Mesendoderm (in vitro differentiated cells): ENCODE measurements at regions not wholly inside any gene's neighbourhood (a gene's known extent, or its start where the extent isn't known, plus 50 kb on each side); places are given as distances from the start of the nearest gene placed in this dataset.
A peak's percentile ranks its signal among the peaks of the same experiment; 100 is the strongest.

Source experiments
- DNase-seq: peaks from one replicate; pipeline ENCODE4 v3.0.0; 2013
- H2AK5ac ChIP-seq: 2 replicates; pipeline ENCODE4 v1.6.1; 2013; ENCODE audit warnings: low read length, inconsistent platforms
- H2BK120ac ChIP-seq: 2 replicates; pipeline ENCODE4 v1.6.1; 2013; ENCODE audit warnings: low read depth, mild to moderate bottlenecking, low read length, moderate library complexity, mixed read lengths
- H2BK15ac ChIP-seq: replicated peaks from 2 replicates; pipeline ENCODE4 v1.6.1; 2013; ENCODE audit warnings: low read depth, mild to moderate bottlenecking, moderate library complexity
- H2BK5ac ChIP-seq: 2 replicates; pipeline ENCODE4 v1.6.1; 2013; ENCODE audit warnings: low read length, inconsistent platforms
- H3K18ac ChIP-seq: 2 replicates; pipeline ENCODE4 v1.6.1; 2013; ENCODE audit warnings: mild to moderate bottlenecking, low read length, mixed read lengths
- H3K23ac ChIP-seq: one replicate; pipeline ENCODE4 v1.6.1; 2013; ENCODE audit warnings: low read length
- H3K27ac ChIP-seq: 2 replicates; pipeline ENCODE4 v1.5.1; 2013; ENCODE audit warnings: low read depth, mild to moderate bottlenecking, inconsistent platforms, low read length, moderate library complexity
- H3K27me3 ChIP-seq: 2 replicates; pipeline ENCODE4 v1.6.1; 2013; ENCODE audit warnings: low read length, control low read depth, mild to moderate bottlenecking, inconsistent platforms; ENCODE audit not compliant: insufficient read depth, poor library complexity
- H3K36me3 ChIP-seq: 2 replicates; pipeline ENCODE4 v1.6.1; 2013; ENCODE audit warnings: low read length, inconsistent platforms; ENCODE audit not compliant: control insufficient read depth, insufficient read depth
- H3K4ac ChIP-seq: one replicate; pipeline ENCODE4 v1.6.1; 2013; ENCODE audit warnings: low read depth, mild to moderate bottlenecking, low read length, moderate library complexity
- H3K4me1 ChIP-seq: 2 replicates; pipeline ENCODE4 v1.6.1; 2013; ENCODE audit warnings: low read depth, low read length, inconsistent platforms; ENCODE audit not compliant: control insufficient read depth
- H3K4me2 ChIP-seq: 2 replicates; pipeline ENCODE4 v1.6.1; 2013; ENCODE audit warnings: low read length
- H3K4me3 ChIP-seq: 2 replicates; pipeline ENCODE4 v1.5.1; 2013; ENCODE audit warnings: mild to moderate bottlenecking, low read length
- H3K56ac ChIP-seq: one replicate; pipeline ENCODE4 v1.6.1; 2013; ENCODE audit warnings: low read length
- H3K79me1 ChIP-seq: 2 replicates; pipeline ENCODE4 v1.6.1; 2013; ENCODE audit warnings: low read length, inconsistent platforms
- H3K79me2 ChIP-seq: 2 replicates; pipeline ENCODE4 v1.6.1; 2013; ENCODE audit warnings: mild to moderate bottlenecking, low read length; ENCODE audit not compliant: control insufficient read depth, insufficient read depth
- H3K9ac ChIP-seq: 2 replicates; pipeline ENCODE4 v1.6.1; 2013; ENCODE audit warnings: low read length, inconsistent platforms
- H4K5ac ChIP-seq: one replicate; pipeline ENCODE4 v1.6.1; 2013; ENCODE audit warnings: low read length
- H4K8ac ChIP-seq: one replicate; pipeline ENCODE4 v1.6.1; 2013; ENCODE audit warnings: low read depth, mild to moderate bottlenecking, control low read depth, low read length, moderate library complexity
- WGBS: extraction: QIAGEN DNeasy Blood & Tissue Kit; methylation state at CpG from one replicate; pipeline ENCODE4 v1.1.7; 2013; ENCODE audit warnings: low lambda C conversion rate, missing lambda C conversion rate; ENCODE audit not compliant: insufficient coverage; ENCODE audit errors: extremely low coverage; 5-methylcytosine and 5-hydroxymethylcytosine counted together

- H3K23ac ChIP-seq = no peak overlapping the region
- no peak overlapping the region for H2BK5ac ChIP-seq
- H3K4me3 ChIP-seq = no peak overlapping the region
- H3K79me2 ChIP-seq = no peaks in the 10 kb centered on the region
- no peak overlapping the region for H4K5ac ChIP-seq
- no peak overlapping the region for H3K4ac ChIP-seq
- H3K9ac ChIP-seq = no peak overlapping the region
- no peaks in the 10 kb centered on the region for H3K36me3 ChIP-seq
- no peak overlapping the region for H2AK5ac ChIP-seq
- no peaks in the 10 kb centered on the region for H3K27me3 ChIP-seq
- H3K79me1 ChIP-seq = no peaks in the 10 kb centered on the region
- H2BK15ac ChIP-seq = no peak overlapping the region
- no peak overlapping the region for H3K4me2 ChIP-seq
- no CpG with 5 or more reads among the region's 10 CpGs for WGBS
- H3K4me1 ChIP-seq = no peaks in the 10 kb centered on the region
- no peak overlapping the region for H2BK120ac ChIP-seq
- no peak overlapping the region for H3K27ac ChIP-seq
- H4K8ac ChIP-seq = no peak overlapping the region
- DNase-seq = no peak
- no peak overlapping the region for H3K18ac ChIP-seq
- H3K56ac ChIP-seq = no peak overlapping the region
These were observed 223.7 kb upstream of the DYNLRB2 start for GRCh38 chr16:80317116-80317515.

- H3K4ac ChIP-seq = no peak overlapping the region
- no CpG with 5 or more reads among the region's 4 CpGs for WGBS
These were observed 226.8 kb upstream of the DYNLRB2 start for GRCh38 chr16:80314042-80314441.

GRCh38 chr16:80309178-80309577, 231.6 kb upstream of the DYNLRB2 start:
- Histone ChIP-seq H3K18ac (no peak overlapping the region), H3K36me3 (no peaks in the 10 kb centered on the region), H3K27me3 (no peaks in the 10 kb centered on the region), H3K56ac (no peak overlapping the region), H2BK120ac (no peak overlapping the region), H3K4me3 (no peak overlapping the region), H3K27ac (no peak overlapping the region), H2BK5ac (no peak overlapping the region), H3K79me1 (no peaks in the 10 kb centered on the region), H3K4me1 (no peaks in the 10 kb centered on the region), H4K5ac (no peak overlapping the region), H4K8ac (no peak overlapping the region), H2AK5ac (no peak overlapping the region), H3K9ac (no peak overlapping the region), H3K23ac (no peak overlapping the region), H2BK15ac (no peak overlapping the region), H3K79me2 (no peaks in the 10 kb centered on the region), H3K4me2 (no peak overlapping the region), H3K4ac (no peak overlapping the region)
- no peak for DNase-seq
- WGBS = no CpG with 5 or more reads among the region's 3 CpGs

More at GRCh38 chr16:80314042-80314441, 226.8 kb upstream of the DYNLRB2 start:
- Histone ChIP-seq H3K23ac (no peak overlapping the region), H3K18ac (no peak overlapping the region), H4K8ac (no peak overlapping the region), H2BK120ac (no peak overlapping the region), H2BK5ac (no peak overlapping the region), H2AK5ac (no peak overlapping the region), H2BK15ac (no peak overlapping the region), H3K79me1 (no peaks in the 10 kb centered on the region), H3K4me1 (no peaks in the 10 kb centered on the region), H3K9ac (no peak overlapping the region), H3K27me3 (no peaks in the 10 kb centered on the region), H3K4me3 (no peak overlapping the region), H4K5ac (no peak overlapping the region), H3K36me3 (no peaks in the 10 kb centered on the region), H3K79me2 (no peaks in the 10 kb centered on the region), H3K56ac (no peak overlapping the region), H3K27ac (no peak overlapping the region), H3K4me2 (no peak overlapping the region)
- no peak for DNase-seq

- Histone ChIP-seq H3K9ac (no peak overlapping the region), H2BK15ac (no peak overlapping the region), H4K8ac (no peak overlapping the region), H3K79me1 (no peaks in the 10 kb centered on the region), H3K27me3 (no peaks in the 10 kb centered on the region), H3K4ac (no peak overlapping the region), H2AK5ac (no peak overlapping the region), H3K23ac (no peak overlapping the region), H3K4me3 (no peak overlapping the region), H3K18ac (no peak overlapping the region), H3K56ac (no peak overlapping the region), H2BK5ac (no peak overlapping the region), H3K27ac (no peak overlapping the region), H3K4me2 (no peak overlapping the region), H3K4me1 (no peaks in the 10 kb centered on the region), H4K5ac (no peak overlapping the region), H3K79me2 (no peaks in the 10 kb centered on the region), H3K36me3 (no peaks in the 10 kb centered on the region), H2BK120ac (no peak overlapping the region)
- no peak for DNase-seq
- no CpG with 5 or more reads among the region's 2 CpGs for WGBS
These were observed 235.4 kb upstream of the DYNLRB2 start for GRCh38 chr16:80305410-80305809.

GRCh38 chr16:80303691-80304090, 237.1 kb upstream of the DYNLRB2 start:
- no peaks in the 10 kb centered on the region for H3K27me3 ChIP-seq
- H3K27ac ChIP-seq = no peak overlapping the region
- H3K23ac ChIP-seq = no peak overlapping the region
- H3K4me1 ChIP-seq = no peaks in the 10 kb centered on the region
- no peaks in the 10 kb centered on the region for H3K79me1 ChIP-seq
- H3K9ac ChIP-seq = no peak overlapping the region
- no peak for DNase-seq
- no peak overlapping the region for H2BK15ac ChIP-seq
- no CpG with 5 or more reads among the region's 4 CpGs for WGBS
- H3K79me2 ChIP-seq = no peaks in the 10 kb centered on the region
- no peak overlapping the region for H4K5ac ChIP-seq
- H3K4ac ChIP-seq = no peak overlapping the region
- no peak overlapping the region for H2AK5ac ChIP-seq
- H3K36me3 ChIP-seq = no peaks in the 10 kb centered on the region
- H3K18ac ChIP-seq = no peak overlapping the region
- H4K8ac ChIP-seq = no peak overlapping the region
- no peak overlapping the region for H2BK5ac ChIP-seq
- H3K4me2 ChIP-seq = no peak overlapping the region
- no peak overlapping the region for H3K4me3 ChIP-seq
- no peak overlapping the region for H2BK120ac ChIP-seq
- no peak overlapping the region for H3K56ac ChIP-seq

- H3K4me2 ChIP-seq = no peak overlapping the region
- H2BK15ac ChIP-seq = no peak overlapping the region
- no peaks in the 10 kb centered on the region for H3K36me3 ChIP-seq
- no peak overlapping the region for H4K5ac ChIP-seq
- H3K23ac ChIP-seq = no peak overlapping the region
- no peak overlapping the region for H2AK5ac ChIP-seq
- no peak overlapping the region for H3K27ac ChIP-seq
- H3K18ac ChIP-seq = no peak overlapping the region
- no peaks in the 10 kb centered on the region for H3K79me2 ChIP-seq
- H4K8ac ChIP-seq = no peak overlapping the region
- peak; percentile 65 for DNase-seq
- H3K4me3 ChIP-seq = no peak overlapping the region
- H3K56ac ChIP-seq = no peak overlapping the region
- no peak overlapping the region for H3K4ac ChIP-seq
- no peaks in the 10 kb centered on the region for H3K4me1 ChIP-seq
- H3K27me3 ChIP-seq = no peaks in the 10 kb centered on the region
- H2BK120ac ChIP-seq = no peak overlapping the region
- H3K9ac ChIP-seq = no peak overlapping the region
- H2BK5ac ChIP-seq = no peak overlapping the region
- H3K79me1 ChIP-seq = no peaks in the 10 kb centered on the region
These were observed 239.9 kb upstream of the DYNLRB2 start for GRCh38 chr16:80300876-80301275.
